NB4 (cell line): ENCODE measurements at regions not wholly inside any gene's neighbourhood (a gene's known extent, or its start where the extent isn't known, plus 50 kb on each side); places are given as distances from the start of the nearest gene placed in this dataset.

Source experiments
- CTCF ChIP-seq: IDR thresholded peaks from one replicate; pipeline ENCODE4 v1.5.1; 2012; ENCODE audit warnings: low read depth, low read length
- MYC ChIP-seq: IDR thresholded peaks from 2 replicates; pipeline ENCODE4 v1.6.1; 2011; ENCODE audit warnings: low read depth, low read length
- POLR2A ChIP-seq: IDR thresholded peaks from 2 replicates; pipeline ENCODE4 v1.6.1; 2011; ENCODE audit warnings: mild to moderate bottlenecking; ENCODE audit not compliant: insufficient read length; ENCODE audit errors: extremely low read depth

- TF ChIP-seq CTCF (no peak), POLR2A (no peak), MYC (no peak)
These were observed 297.7 kb downstream of the SEC14L1 start for GRCh38 chr17:77438241-77439188.
